ENCODE measurements at regions not wholly inside any gene's neighbourhood (a gene's known extent, or its start where the extent isn't known, plus 50 kb on each side); places are given as distances from the start of the nearest gene placed in this dataset.

DNA sequence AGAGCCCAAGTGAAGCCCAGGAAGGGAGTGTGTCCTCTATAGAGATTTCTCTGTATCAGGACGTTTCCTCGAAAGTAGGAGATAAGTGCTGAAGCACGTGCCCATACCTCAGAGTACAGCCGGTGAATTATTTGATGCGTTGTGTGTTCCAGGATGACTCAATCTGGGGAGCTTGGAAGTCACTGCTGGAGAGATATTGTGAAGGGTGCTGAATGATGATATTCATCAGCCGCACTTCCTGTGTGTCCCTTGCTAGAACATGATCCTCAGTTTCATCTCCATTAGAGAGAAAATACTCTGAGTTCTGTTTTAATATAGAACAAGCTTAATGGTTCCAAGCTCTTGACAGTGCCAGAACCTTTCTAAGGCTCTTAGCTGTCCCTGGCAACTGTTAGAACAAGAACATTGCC, 402.3 kb upstream of the ADAMTSL1 start:
- 55% methylated on average over 4 of the region's 6 CpGs for WGBS (ENCODE audit: low lambda C conversion rate)
- no peaks in the 10 kb centered on the region for H3K9me3 ChIP-seq (ENCODE audit: low read length)
- no peak overlapping the region for H2AFZ ChIP-seq (ENCODE audit: low read length)
- FAIRE-seq, result no peak
- POLR2A ChIA-PET, result no interaction called here
- no peak overlapping the region for H3K4me2 ChIP-seq (ENCODE audit: low read depth, low read length)
- in situ Hi-C loops (cut with HindIII; ENCODE audit: extremely low pct_ligation_motif_present, low pct_unique_long_range_greater_than_20kb), result no loop called here
- H3K27ac ChIP-seq (ENCODE audit: extremely low read length, insufficient read depth, low read length), result no peak overlapping the region
- H3K9ac ChIP-seq (ENCODE audit: insufficient read depth, low read depth, low read length), result no peak overlapping the region
- CTCF ChIA-PET (ENCODE audit: low intra/inter-chr PET ratio, low total read pairs), result no interaction called here
- no peak overlapping the region for H3K4me3 ChIP-seq (replicated peaks in 1 of 3; ENCODE audit: insufficient read depth in 1 of 3, low read depth in 2 of 3, low read length in 3 of 3)
- DNase-seq (ENCODE audit: low spot score), result no peak
- no peaks in the 10 kb centered on the region for H3K36me3 ChIP-seq (replicated peaks in 1 of 2; ENCODE audit: control insufficient read depth in 1 of 2, insufficient read depth in 2 of 2, low read length in 2 of 2)
- ATAC-seq, result no peak
- intact Hi-C loops (cut with micrococcal nuclease; ENCODE audit: unreplicated experiment), result no loop called here
- no peaks in the 10 kb centered on the region for H3K27me3 ChIP-seq (ENCODE audit: control insufficient read depth in 1 of 2, insufficient read depth in 2 of 2, low read length in 2 of 2)
- H3K79me2 ChIP-seq (ENCODE audit: insufficient read depth, low read length), result no peaks in the 10 kb centered on the region
- no peaks in the 10 kb centered on the region for H3K4me1 ChIP-seq (ENCODE audit: insufficient read depth, low read length)
- BruUV-seq (replicated peaks), result no TSS peak
- no peaks in the 10 kb centered on the region for H4K20me1 ChIP-seq (ENCODE audit: insufficient read depth, low read length)
- no peak for TF ChIP-seq HIC2 (CRISPR knock-in tag; IDR thresholded peaks at IDR 0.05; ENCODE audit: low read depth)
- TF ChIP-seq CHD2 (IDR thresholded peaks at IDR 0.05; ENCODE audit: low read depth, low read length), result no peak
- TF ChIP-seq BHLHE40 (IDR thresholded peaks at IDR 0.05; ENCODE audit: low read length), result no peak
- TF ChIP-seq, protein P1, sequence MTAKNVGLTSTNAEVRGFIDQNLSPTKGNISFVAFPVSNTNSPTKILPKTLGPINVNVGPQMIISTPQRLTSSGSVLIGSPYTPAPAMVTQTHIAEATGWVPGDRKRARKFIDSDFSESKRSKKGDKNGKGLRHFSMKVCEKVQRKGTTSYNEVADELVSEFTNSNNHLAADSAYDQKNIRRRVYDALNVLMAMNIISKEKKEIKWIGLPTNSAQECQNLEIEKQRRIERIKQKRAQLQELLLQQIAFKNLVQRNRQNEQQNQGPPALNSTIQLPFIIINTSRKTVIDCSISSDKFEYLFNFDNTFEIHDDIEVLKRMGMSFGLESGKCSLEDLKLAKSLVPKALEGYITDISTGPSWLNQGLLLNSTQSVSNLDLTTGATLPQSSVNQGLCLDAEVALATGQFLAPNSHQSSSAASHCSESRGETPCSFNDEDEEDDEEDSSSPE (CRISPR knock-in tag; IDR thresholded peaks at IDR 0.05), result no peak
- no peak for TF ChIP-seq ZNF33B (CRISPR knock-in tag; IDR thresholded peaks at IDR 0.05)
- no peak for TF ChIP-seq ZSCAN31 (CRISPR knock-in tag; IDR thresholded peaks at IDR 0.05; ENCODE audit: low read depth)
- no peak for TF ChIP-seq IKZF5 (CRISPR knock-in tag; IDR thresholded peaks at IDR 0.05)
- TF ChIP-seq, protein P2, sequence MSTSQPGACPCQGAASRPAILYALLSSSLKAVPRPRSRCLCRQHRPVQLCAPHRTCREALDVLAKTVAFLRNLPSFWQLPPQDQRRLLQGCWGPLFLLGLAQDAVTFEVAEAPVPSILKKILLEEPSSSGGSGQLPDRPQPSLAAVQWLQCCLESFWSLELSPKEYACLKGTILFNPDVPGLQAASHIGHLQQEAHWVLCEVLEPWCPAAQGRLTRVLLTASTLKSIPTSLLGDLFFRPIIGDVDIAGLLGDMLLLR (CRISPR knock-in tag; IDR thresholded peaks at IDR 0.05), result no peak
- no peak for TF ChIP-seq ATF7-NPFF (CRISPR knock-in tag; IDR thresholded peaks at IDR 0.05; ENCODE audit: low read depth)
- TF ChIP-seq ZNF484 (CRISPR knock-in tag; IDR thresholded peaks at IDR 0.05; ENCODE audit: borderline replicate concordance, low read depth), result no peak
- TF ChIP-seq RBAK (CRISPR knock-in tag; IDR thresholded peaks at IDR 0.05), result no peak
- TF ChIP-seq ZNF766 (CRISPR knock-in tag; IDR thresholded peaks at IDR 0.05; ENCODE audit: borderline replicate concordance), result no peak
- no peak for TF ChIP-seq ZNF660 (CRISPR knock-in tag; IDR thresholded peaks at IDR 0.05; ENCODE audit: borderline replicate concordance, low read depth)
- TF ChIP-seq RERE (CRISPR knock-in tag; IDR thresholded peaks at IDR 0.05; ENCODE audit: low read depth), result no peak
- no peak for TF ChIP-seq ZNF768 (CRISPR knock-in tag; IDR thresholded peaks at IDR 0.05)
- no peak for TF ChIP-seq ZNF879 (CRISPR knock-in tag; IDR thresholded peaks at IDR 0.05)

Data from HepG2 (cell line).